ENCODE measurements at regions not wholly inside any gene's neighbourhood (a gene's known extent, or its start where the extent isn't known, plus 50 kb on each side); places are given as distances from the start of the nearest gene placed in this dataset.
"Not testable (repeated sequence)": the region's sequence is repeated elsewhere in the genome, so short reads cannot be mapped to it uniquely, and the experiment has no call there.

DNA sequence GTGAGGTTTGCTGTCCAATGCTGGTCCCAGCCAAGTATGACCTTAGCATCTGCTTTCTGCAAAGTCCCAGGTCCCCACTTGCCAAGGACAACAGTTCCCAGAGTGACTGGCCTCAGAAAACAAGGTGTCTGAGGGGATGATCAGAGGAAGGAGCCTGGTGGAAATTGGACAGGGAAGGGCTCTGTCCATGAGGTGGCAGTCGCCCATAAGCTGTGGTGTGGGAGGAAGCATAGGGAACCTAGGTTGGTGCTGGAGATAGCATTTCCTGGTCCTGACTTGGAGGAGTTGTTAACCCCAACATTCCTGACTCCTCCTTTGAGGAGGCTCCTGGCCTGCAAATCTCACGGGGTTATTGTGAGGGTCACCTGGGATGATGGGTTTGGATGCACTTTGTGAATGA is 77.8 kb downstream of the LIMS4 start:
- intact Hi-C loops (cut with DNase I); H3K27me3 ChIP-seq: not testable (repeated sequence)
- no CpG with 5 or more reads among the region's 2 CpGs for WGBS (ENCODE audit: insufficient coverage, low coverage, low lambda C conversion rate, missing lambda C conversion rate)

DNA sequence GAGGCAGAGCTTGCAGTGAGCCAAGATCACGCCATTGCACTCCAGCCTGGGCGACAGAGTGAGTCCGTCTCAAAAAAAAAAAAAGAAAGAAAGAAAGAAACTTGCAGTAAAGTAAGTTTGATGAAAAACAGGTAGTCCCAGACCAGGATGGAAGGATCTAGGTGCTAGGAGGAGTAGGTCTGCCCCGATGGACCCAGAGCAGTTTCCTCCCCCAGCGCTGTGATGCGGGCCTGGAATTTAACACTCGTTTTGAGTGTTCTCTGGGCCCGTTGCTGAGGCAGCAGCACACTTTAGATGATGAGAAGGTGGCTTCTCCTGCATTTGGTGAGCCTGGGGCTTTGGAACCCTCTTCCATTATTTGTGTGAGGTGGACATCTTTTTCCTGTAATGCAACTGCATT is 80.2 kb downstream of the LIMS4 start:
- H3K4me1 ChIP-seq; H3K36me3 ChIP-seq; H3K9me3 ChIP-seq; H3K27ac ChIP-seq; H3K4me3 ChIP-seq; H3K27me3 ChIP-seq; ATAC-seq; intact Hi-C loops (cut with DNase I): not testable (repeated sequence)
- DNase-seq: peak in 2 of 3 donors; percentile 2 to 11
- no CpG with 5 or more reads among the region's 8 CpGs for WGBS (ENCODE audit: insufficient coverage, low coverage, low lambda C conversion rate, missing lambda C conversion rate)

More for the DNA sequence above, 77.8 kb downstream of the LIMS4 start:
- not testable (repeated sequence) for H3K27ac ChIP-seq, H3K4me1 ChIP-seq, H3K9me3 ChIP-seq, H3K4me3 ChIP-seq, H3K36me3 ChIP-seq, DNase-seq
- peak; percentile 80 to 84 (median 82) for ATAC-seq

DNA sequence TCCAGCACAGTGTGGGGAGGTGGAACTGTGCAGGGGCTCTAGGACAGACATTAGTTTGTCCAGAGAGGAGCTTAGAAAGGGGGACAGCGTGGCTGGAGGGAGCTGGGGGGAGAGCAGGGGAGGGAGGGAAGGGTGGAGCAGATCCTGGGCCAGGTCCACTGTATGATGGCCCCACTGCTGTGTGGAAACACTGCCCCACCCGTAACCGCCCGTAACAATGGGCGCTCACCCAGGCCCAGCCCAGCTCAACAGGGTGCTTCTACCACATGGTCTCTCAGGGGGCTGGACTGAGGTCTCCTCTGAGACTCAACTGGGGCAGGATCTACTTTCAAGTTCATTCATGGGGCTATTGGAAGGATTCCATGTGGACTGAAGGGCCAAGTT is 81.6 kb downstream of the LIMS4 start:
- ATAC-seq; intact Hi-C loops (cut with DNase I); H3K27ac ChIP-seq; H3K36me3 ChIP-seq; H3K9me3 ChIP-seq; DNase-seq; H3K4me3 ChIP-seq; H3K4me1 ChIP-seq; H3K27me3 ChIP-seq: not testable (repeated sequence)
- WGBS (ENCODE audit: insufficient coverage, low coverage, low lambda C conversion rate, missing lambda C conversion rate): no CpG with 5 or more reads among the region's 5 CpGs

DNA sequence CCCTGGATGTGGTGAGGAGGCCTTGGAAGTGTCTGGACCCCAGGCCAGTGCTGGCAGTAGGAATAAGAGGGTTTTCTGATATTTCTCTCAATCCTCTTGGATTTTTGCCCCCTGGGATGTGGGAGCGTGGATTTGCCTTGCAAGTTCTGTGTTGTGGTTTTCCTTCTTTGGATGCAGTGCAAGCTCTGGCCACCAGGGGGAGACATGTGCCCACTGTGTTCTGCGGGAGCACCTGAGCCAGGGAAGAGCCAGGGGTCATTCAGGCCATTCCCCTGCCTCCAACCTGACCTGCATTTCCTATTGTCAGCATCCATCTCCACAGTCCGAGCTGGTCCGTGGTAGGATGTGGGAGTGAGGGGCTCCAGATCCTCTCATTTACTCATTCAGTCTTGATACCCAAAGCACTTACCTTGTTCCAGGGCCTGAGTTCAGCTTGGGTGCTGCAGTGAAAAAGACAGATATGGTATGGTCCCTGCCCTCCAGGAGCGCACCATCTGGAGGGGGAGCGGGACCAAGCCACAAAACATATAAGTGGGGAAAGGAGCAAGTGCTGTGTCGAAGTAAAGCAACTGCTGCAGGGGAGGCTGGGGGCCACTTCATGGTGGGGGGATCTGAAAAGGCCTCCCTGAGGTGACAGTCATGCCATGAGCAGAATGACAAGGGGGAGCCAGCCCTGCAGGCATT is 82.1 kb downstream of the LIMS4 start:
- intact Hi-C loops (cut with DNase I); H3K27me3 ChIP-seq; H3K4me1 ChIP-seq; H3K27ac ChIP-seq; H3K36me3 ChIP-seq; H3K4me3 ChIP-seq; H3K9me3 ChIP-seq: not testable (repeated sequence)
- ATAC-seq (peak; percentile 55 to 79 (median 74)), DNase-seq (peak in 2 of 3 donors; percentile 4 to 5)
- TF ChIP-seq, protein P1, sequence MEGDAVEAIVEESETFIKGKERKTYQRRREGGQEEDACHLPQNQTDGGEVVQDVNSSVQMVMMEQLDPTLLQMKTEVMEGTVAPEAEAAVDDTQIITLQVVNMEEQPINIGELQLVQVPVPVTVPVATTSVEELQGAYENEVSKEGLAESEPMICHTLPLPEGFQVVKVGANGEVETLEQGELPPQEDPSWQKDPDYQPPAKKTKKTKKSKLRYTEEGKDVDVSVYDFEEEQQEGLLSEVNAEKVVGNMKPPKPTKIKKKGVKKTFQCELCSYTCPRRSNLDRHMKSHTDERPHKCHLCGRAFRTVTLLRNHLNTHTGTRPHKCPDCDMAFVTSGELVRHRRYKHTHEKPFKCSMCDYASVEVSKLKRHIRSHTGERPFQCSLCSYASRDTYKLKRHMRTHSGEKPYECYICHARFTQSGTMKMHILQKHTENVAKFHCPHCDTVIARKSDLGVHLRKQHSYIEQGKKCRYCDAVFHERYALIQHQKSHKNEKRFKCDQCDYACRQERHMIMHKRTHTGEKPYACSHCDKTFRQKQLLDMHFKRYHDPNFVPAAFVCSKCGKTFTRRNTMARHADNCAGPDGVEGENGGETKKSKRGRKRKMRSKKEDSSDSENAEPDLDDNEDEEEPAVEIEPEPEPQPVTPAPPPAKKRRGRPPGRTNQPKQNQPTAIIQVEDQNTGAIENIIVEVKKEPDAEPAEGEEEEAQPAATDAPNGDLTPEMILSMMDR (IDR thresholded peaks at IDR 0.05): peak in 1 of 4 donors; percentile 5
- WGBS (ENCODE audit: insufficient coverage, low coverage, low lambda C conversion rate, missing lambda C conversion rate): 69% methylated on average over 3 of the region's 7 CpGs

DNA sequence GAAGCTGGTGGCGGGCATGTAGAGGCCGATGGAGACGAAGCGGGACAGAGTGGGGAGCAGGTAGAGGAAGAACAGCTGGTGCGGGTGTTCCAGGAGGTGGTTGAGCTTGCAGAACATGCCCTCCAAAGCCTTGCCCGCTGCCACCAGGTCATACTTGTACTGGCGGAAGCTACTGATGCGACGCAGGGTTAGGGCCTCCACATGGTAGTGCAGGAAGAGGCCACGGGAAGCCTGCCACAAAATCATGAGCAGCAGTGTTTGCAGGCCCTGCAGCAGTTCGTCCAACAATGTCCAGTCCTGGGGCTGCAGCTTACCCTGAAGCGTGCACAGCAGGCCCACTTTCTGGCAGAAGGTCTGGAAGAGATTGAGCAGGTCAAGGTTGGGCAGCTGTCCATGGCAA is 85.6 kb downstream of the LIMS4 start:
- no CpG with 5 or more reads among the region's 12 CpGs for WGBS (ENCODE audit: insufficient coverage, low coverage, low lambda C conversion rate, missing lambda C conversion rate)
- ATAC-seq; H3K27ac ChIP-seq; H3K4me3 ChIP-seq; H3K4me1 ChIP-seq; H3K9me3 ChIP-seq; H3K36me3 ChIP-seq; intact Hi-C loops (cut with DNase I); H3K27me3 ChIP-seq: not testable (repeated sequence)
- DNase-seq: peak in 2 of 3 donors; percentile 7 to 53

DNA sequence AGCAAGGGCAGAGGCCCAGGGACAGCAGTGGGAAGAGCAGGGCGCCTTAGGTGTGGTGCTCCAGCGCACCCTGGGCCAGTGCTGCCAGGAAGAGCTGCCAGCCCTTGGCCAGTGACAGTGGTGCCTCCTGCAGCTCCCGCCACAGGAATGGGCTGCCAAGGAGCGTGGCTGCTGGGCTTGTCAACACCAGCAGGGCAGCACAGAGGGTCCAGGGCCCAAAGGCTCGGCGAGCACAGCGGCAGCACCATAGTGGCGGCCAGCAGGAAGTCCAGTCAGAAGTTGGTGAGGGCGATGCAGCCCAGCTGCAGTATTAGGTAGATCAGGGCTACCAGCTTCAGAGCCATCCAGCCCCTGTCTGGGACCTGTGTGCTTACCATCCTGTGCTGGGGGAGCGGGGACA is 86.1 kb downstream of the LIMS4 start:
- H3K27me3 ChIP-seq; H3K27ac ChIP-seq; H3K36me3 ChIP-seq; H3K9me3 ChIP-seq; H3K4me1 ChIP-seq; intact Hi-C loops (cut with DNase I); ATAC-seq; H3K4me3 ChIP-seq: not testable (repeated sequence)
- 100% methylated on average over 2 of the region's 10 CpGs for WGBS (ENCODE audit: insufficient coverage, low coverage, low lambda C conversion rate, missing lambda C conversion rate)
- DNase-seq: peak in 2 of 3 donors; percentile 3 to 38

DNA sequence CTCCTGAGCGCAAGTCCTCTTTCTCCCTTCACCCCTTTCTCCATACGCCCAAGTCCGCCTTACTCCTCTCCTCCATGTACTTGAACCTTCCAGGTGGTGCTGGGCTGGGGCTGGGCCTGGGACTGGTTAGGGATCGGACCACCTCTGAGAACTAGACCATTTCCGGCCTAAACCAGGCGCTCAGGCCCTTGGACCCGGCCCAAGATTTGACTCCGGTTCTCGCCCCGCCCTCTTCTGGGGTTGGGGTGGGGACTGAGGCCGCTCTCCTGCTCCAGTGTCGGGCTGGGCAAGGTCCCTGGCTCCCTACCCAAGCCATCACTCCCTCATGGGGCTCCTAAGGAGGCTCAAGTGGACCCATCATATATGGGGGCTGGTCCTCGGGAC is 87.9 kb downstream of the LIMS4 start:
- DNase-seq; H3K9me3 ChIP-seq; H3K4me1 ChIP-seq; intact Hi-C loops (cut with DNase I); H3K27me3 ChIP-seq; H3K27ac ChIP-seq; H3K4me3 ChIP-seq; H3K36me3 ChIP-seq: not testable (repeated sequence)
- ATAC-seq: peak; percentile 38 to 56 (median 43)
- WGBS (ENCODE audit: insufficient coverage, low coverage, low lambda C conversion rate, missing lambda C conversion rate): no CpG with 5 or more reads among the region's 13 CpGs

DNA sequence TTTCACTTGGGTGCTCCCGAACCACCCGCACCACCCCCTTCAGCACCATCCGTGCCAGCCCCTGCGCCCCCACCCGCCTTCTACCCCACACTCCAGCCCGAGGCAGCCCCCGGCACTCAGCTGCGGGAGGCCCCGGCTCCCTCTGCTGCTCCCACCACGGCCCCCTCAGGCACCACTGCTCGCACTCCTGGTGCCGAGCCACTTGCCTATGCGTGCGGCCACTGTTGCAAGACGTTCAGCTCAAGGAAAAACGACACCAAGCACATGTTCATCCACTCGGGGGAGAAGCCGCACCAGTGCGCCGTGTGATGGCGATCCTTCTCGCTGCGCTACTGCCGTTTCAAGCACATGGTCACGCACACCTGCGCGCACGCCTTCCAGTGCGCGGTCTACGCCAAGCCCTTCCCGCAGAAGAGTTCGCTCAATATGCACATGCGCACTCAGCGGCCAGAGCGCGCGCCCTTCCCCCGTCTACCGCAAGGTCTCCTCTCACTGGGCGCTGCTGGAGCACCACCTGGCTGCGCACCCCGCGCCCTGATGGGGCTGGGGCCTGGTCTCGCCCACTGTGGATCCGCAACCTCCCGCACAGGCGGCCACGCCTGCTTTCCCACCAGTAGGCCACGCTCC is 88.4 kb downstream of the LIMS4 start:
- no CpG with 5 or more reads among the region's 50 CpGs for WGBS (ENCODE audit: insufficient coverage, low coverage, low lambda C conversion rate, missing lambda C conversion rate)
- H3K9me3 ChIP-seq; intact Hi-C loops (cut with DNase I); H3K27me3 ChIP-seq; DNase-seq; H3K27ac ChIP-seq; H3K4me1 ChIP-seq; H3K36me3 ChIP-seq; H3K4me3 ChIP-seq: not testable (repeated sequence)
- ATAC-seq: peak; percentile 78 to 82 (median 80)

DNA sequence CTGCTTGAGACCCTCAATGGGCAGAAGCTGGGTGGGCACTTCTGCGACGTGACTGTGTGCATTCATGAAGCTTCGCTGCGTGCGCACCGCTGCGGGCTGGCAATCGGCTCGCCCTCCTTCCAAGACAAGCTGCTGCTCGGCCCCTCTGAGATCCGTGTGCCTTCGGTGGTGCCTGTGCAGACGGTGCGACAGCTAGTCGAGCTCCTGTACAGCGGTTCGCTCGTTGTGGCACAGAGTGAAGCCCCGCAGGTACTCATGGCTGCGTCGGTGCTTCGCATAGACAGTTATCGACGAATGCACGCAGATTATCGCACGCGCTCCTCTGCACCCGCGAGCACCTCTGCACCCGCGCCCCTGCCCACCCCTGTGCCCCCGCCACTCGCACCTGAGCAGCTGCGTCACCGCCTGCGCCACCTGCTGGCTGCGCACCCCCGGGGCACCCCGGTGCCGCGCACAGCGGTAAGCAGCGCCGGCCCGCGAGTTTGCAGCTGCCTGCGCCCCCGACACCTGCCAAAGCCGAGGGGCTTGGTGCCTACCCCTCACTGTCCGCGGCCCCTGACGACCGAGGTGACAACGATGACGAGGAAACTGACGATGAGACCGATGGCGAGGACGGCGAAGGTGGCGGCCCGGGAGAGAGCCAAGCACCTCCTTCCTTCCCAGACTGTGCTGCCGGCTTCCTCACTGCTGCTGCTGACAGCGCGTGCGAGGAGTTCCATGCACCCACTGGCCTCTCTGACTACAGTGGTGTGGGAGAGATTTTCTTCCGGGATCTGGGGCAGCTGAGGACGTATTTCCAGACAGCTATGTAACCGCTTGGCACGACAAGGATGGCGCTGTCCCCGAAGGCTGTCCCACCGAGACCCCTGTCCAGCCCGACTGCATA is 89.2 kb downstream of the LIMS4 start:
- WGBS (ENCODE audit: insufficient coverage, low coverage, low lambda C conversion rate, missing lambda C conversion rate): no CpG with 5 or more reads among the region's 75 CpGs
- intact Hi-C loops (cut with DNase I); H3K27ac ChIP-seq: not testable (repeated sequence)

DNA sequence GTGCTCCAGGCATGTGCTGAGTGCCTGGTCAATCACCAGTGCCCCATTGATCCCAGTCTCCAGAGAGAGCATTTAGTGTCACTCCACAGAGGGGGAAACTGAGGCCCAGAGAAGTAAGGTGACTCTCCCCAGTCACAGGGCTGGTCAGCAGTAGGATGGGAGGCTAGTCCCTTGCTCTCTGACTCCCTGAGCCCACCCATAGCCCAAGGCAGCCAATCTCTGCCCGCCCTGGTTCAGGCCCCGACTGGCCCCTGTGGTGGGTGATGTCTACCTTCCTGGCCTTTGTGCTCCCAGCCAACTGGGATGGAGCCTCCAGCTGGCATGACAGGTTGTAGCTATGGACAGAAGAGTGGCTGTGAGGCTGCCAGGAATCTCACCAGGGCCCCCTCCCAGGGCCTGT is 99.1 kb downstream of the LIMS4 start:
- H3K36me3 ChIP-seq; H3K27ac ChIP-seq; H3K9me3 ChIP-seq; H3K4me3 ChIP-seq; intact Hi-C loops (cut with DNase I); H3K4me1 ChIP-seq; H3K27me3 ChIP-seq; ATAC-seq: not testable (repeated sequence)
- DNase-seq: peak in 1 of 3 donors; percentile 22
- WGBS (ENCODE audit: insufficient coverage, low coverage, low lambda C conversion rate, missing lambda C conversion rate): 80% methylated on average over 1 of the region's 2 CpGs

More for the DNA sequence above, 89.2 kb downstream of the LIMS4 start:
- H3K4me1 ChIP-seq, DNase-seq, H3K36me3 ChIP-seq, H3K4me3 ChIP-seq, H3K27me3 ChIP-seq, H3K9me3 ChIP-seq: not testable (repeated sequence)
- peak; percentile 85 to 88 (median 86) for ATAC-seq

All from right lobe of liver (tissue), 6 donors.